Lung microvascular endothelial cell (primary cell): ENCODE measurements at regions not wholly inside any gene's neighbourhood (a gene's known extent, or its start where the extent isn't known, plus 50 kb on each side); places are given as distances from the start of the nearest gene placed in this dataset.

Experiments used
- DNase-seq, 2 donors: peaks; one replicate each; pipeline versions ENCODE4 v3.0.0 to v3.0.0-alpha.2; 2010; ENCODE audit warnings: low read depth in 2 of 2

DNA sequence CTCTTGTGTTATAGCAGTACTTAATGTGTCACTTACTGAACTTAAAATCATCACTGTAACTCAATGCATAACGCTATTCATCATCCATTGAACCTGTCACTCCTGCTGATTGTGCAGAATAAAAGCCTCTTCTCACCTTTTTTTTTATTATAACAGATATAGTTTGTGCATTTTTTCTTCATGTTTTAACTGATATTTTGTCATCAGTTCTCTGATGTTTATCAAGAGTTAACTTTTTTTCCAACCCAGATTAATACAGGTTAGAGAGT, 100.4 kb downstream of the SLIT2 start:
- DNase-seq: no peak

DNA sequence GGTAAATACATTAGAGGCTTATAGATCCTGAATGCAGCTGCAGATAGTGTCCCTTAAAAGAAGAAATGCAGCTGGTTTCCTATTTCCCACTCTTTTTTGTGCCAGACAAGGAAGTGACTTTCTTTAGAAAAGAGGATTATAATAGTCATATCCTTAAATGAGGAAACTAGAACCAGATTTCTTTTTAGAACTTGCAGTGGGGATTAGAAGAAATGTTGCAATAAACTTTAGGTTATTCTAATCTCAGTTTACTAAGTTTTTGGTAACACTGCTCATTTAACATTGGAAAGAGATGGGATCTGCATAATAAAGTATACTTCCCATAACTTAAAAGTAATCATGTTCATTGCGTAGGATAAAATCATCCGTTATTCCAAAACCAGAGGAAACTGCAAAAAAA, 101.9 kb downstream of the SLIT2 start:
- DNase-seq: no peak

DNA sequence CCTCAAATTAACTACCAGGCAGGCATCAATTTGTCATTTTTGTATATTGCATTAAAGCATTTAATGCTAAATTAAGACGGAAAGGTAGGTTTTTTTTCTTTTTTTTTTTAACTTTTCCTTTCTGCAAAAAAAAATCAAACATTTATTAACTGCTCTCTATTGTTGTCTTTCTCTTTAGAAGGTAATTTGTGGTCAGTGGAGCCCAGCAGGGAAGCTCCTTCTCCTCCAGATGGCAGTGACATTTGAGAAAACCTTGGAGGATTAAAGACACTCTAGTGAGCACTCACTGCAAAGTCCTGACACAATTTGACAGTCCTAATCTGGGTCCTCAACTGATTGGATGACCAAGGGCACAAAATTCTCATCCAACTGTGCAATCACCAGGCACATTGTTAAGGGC, 102.4 kb downstream of the SLIT2 start:
- no peak for DNase-seq

DNA sequence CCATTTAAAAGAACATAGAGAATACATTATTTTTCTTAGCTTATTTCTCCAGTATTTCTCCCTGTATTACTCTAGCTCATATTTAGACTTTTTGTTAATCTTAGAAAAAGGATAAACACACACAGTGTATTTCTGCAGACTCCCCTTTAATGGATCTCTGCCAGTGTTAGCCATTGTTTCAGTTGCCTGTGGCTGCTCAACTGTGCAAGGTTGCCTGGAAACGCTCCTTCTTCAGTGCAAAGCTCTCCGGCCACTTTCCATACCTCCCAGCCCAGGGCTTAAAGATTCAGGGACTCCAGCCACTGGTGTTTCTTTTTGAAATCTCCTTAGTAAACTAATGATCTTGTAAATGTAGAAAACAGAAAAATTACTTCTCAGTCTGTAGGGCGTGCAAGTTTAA, 104.9 kb downstream of the SLIT2 start:
- DNase-seq: peak in 1 of 2 donors; percentile 66

DNA sequence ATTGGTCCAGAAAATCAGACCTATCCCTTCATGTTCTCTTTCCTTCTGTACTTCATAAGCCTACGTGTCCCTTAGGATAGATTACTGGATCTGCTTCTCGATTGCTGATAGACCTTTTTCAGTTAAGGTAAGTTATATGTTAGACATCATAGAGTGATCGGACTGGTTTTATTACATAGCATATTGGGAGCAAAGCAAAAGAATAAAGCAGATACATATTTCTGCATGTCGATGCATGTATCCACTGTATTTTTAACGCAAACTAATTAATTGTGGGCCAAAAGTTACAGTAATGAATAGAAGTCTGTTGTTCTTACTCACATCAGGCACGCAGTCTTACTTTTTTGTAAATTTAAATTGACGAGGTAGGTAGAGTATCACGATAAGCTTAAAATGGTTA, 106.4 kb downstream of the SLIT2 start:
- DNase-seq: no peak

- no peak for DNase-seq
These were observed 108.0 kb downstream of the SLIT2 start for GRCh38 chr4:20359692-20360091.

DNA sequence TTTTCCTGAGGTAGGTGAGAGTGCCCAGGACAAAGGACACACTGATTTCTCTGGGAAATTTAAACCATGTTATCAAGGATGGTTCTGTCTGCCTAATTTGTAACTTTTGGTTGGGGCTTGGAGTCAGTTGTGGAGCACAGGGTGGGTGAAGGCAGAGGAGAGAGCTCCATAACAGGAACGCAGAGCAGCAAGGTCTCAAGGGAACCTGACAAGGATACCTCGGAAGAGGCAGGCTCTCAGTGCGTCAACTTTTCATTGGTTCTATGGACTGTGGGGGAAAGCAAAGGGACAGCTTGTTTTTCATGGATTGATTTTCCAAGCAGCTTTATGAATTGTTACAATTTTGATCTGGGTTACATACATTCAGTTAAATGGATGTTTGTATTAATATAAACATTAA, 110.4 kb downstream of the SLIT2 start:
- DNase-seq: no peak

DNA sequence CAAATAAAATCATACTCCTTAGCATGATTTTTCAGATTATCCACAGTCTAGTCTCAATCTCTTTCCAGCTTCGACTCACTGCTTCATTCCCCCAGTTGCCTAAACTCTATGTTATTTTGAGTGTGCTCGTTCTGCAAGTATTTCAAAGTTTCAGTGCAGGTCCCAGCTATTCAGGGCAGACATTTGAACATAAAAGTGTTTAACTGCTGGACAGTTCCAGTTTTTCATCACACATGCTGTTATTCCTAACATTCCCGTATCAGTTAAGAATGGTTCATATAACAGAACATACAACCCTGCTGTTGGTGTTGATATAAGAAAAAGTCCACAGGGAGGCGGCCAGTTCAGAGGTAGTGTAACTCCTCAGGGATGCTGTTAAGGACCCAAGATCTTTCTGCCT, 113.3 kb downstream of the SLIT2 start:
- no peak for DNase-seq

DNA sequence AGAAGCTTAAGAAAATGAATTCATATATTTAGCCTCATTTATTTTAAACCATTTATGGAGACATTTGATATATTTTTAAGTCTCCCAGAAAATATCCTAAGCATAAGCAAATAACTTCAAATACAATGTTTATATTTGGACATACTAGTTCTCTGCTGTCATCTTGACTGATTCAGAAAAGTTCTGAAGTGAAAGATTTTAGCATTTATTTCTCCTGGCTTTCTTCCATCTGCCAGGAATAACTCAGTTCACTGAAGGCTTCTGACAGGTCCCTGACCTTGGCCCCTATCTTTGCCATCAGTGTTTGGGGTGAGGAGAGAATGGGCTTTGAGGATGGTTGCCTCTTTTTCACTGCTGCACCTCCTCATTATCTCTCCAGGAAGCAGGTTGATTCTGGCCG, 115.7 kb downstream of the SLIT2 start:
- DNase-seq: no peak

- DNase-seq: no peak
These were observed 117.2 kb downstream of the SLIT2 start for GRCh38 chr4:20368926-20369325.

DNA sequence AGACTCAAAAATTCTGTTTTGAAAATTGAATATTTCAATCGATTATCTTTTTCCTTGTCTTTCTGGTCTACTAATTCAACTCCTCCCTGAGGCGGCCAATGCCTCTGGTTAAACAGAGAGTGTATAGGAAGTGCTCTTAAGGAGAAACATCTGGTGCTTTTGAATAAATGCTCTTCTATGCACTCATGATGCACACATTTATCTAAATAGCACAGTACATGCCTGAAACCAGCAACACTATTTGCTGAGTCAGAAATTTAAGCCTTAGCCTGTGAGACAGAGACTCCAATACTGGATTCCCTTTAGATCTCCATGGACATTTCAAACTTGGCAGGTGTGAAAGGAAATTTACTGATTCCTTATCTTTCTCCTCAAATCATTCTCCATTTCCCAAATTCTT, 118.6 kb downstream of the SLIT2 start:
- DNase-seq: no peak

DNA sequence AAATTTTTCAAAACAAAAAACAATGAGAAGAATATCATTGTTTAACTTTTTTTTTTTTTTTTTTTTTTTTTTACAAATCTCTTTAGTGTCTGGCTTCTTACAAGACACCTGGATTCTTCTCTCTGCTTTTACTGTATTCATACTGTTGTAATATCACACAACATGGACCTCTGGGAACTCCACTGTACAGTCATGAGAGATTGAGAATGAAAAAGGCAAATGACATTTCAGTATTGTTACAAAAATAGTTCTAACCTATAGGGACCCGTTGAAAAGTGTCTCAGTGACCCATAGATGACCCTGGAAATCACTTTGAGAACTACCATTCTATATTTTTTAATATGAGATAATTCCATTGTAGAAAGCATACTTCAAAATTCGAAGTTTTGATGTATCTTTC, 124.4 kb downstream of the SLIT2 start:
- no peak for DNase-seq

- DNase-seq: no peak
These were observed 126.5 kb downstream of the SLIT2 start for GRCh38 chr4:20378181-20378580.

DNA sequence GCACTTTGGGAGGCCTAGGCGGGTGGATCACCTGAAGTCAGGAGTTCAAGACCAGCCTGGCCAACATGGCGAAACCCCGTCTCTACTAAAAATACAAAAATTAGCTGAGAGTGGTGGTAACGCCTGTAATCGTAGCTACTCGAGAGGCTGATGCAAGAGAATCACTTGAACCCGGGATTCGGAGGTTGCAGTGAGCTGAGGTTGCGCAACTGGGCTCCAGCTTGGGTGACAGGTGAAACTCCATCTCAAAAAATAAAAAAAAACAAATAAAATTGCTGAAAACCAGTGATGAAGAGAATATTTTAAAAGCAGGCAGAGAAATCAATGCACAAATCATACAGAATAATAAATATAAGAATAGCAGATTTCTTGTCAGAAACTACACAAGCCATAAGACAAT, 129.3 kb downstream of the SLIT2 start:
- DNase-seq: no peak

GRCh38 chr4:20383283-20383682, 131.6 kb downstream of the SLIT2 start:
- DNase-seq: no peak

DNA sequence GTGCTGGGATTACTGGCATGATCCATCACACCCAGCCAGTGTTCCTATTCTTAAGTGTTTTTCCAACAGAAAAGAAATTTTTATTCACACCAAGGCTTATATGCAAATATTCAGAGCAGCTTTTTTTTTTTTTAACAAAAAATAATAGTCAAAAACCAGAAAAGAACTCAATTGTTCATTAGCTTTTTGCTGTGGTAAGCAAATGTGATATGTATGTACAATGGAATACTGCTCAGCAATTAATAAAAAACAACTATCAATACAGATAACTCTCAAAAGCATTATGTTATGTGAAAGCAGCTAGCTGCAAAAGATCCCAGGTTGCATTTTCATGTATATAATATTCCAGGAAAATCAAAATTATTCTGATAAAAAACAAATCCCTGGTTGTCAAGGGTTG, 132.3 kb downstream of the SLIT2 start:
- DNase-seq: no peak

DNA sequence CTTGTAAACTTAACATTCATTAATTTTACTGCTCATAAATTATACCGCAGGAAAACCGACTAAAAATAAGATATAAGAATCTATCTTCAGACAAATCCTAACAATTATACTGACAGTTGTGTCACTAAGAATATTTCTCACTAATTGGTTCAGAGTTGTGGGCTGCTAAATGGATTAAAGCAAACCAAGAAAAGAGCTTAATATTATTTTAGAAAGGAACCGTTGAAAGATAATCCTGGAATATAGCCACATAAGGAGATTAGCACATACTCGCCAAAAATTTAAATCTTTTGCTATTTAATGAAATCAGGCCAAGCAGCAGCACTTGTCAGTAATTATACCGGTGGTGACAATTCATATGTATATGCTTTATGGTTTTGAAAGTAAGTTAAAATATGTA, 132.8 kb downstream of the SLIT2 start:
- DNase-seq: no peak

- no peak for DNase-seq
These were observed 134.5 kb downstream of the SLIT2 start for GRCh38 chr4:20386001-20386740.

GRCh38 chr4:20386906-20387305, 135.2 kb downstream of the SLIT2 start:
- DNase-seq: no peak

- no peak for DNase-seq
These were observed 139.5 kb downstream of the SLIT2 start for GRCh38 chr4:20391198-20391597.

GRCh38 chr4:20391912-20392311, 140.2 kb downstream of the SLIT2 start:
- no peak for DNase-seq

DNA sequence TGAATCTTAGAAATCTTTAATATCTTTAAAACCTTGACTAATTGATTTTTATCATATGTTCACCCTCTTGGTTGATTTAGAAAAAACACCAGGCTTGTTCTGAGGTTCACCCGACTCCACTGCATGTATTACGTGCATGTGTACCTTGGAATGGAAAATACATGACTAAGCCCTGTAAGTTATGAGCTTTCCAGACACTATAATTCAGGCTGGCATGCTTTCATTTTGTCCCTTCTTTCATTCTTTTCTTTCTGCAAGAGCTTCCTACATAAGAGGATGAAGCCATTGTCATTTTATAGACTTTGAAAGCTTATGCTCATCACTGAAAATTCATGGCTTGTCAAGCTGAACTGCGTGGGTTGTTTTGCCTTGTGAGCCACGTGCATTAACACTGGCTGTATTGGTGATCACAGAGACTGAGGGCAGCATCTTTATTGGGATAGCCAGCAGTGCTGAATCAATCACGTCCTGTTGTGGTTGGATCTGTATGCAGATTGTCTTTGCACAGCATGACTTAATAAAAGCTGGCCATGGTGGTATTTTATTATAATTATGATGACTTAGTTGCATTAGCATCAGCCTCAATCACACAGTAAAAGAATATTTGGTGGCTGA, 141.9 kb downstream of the SLIT2 start:
- no peak for DNase-seq

GRCh38 chr4:20394512-20394911, 142.8 kb downstream of the SLIT2 start:
- DNase-seq: no peak
